ENCODE measurements at regions not wholly inside any gene's neighbourhood (a gene's known extent, or its start where the extent isn't known, plus 50 kb on each side); places are given as distances from the start of the nearest gene placed in this dataset.

GRCh38 chr1:87866416-87866815 lies 537.7 kb downstream of the LMO4 start:
- H2AFZ ChIP-seq (ENCODE audit: low read length), result no peak overlapping the region
- no peaks in the 10 kb centered on the region for H3K27me3 ChIP-seq (ENCODE audit: insufficient read depth, low read length)
- H3K4me2 ChIP-seq (ENCODE audit: insufficient read depth, low read length), result no peak overlapping the region

GRCh38 chr1:87867626-87868025 lies 538.9 kb downstream of the LMO4 start:
- Histone ChIP-seq H3K4me2 (ENCODE audit: insufficient read depth, low read length) (no peak overlapping the region), H3K4me3 (ENCODE audit: insufficient read depth, low read length) (no peak overlapping the region), H2AFZ (ENCODE audit: low read length) (no peak overlapping the region), H3K79me2 (ENCODE audit: insufficient read depth, low read length) (no peaks in the 10 kb centered on the region), H3K4me1 (ENCODE audit: insufficient read depth, low read length) (peaks cover 4% of the 10 kb centered on the region), H3K9me3 (ENCODE audit: low read depth, low read length) (no peaks in the 10 kb centered on the region), H3K36me3 (ENCODE audit: insufficient read depth, low read length) (no peaks in the 10 kb centered on the region), H3K27ac (ENCODE audit: low read depth, low read length) (no peak overlapping the region), H4K20me1 (ENCODE audit: insufficient read depth, low read length) (no peaks in the 10 kb centered on the region), H3K27me3 (ENCODE audit: insufficient read depth, low read length) (no peaks in the 10 kb centered on the region)
- no peak for DNase-seq (ENCODE audit: insufficient read length, low spot score, missing footprints)
- TF ChIP-seq CTCF (IDR thresholded peaks at IDR 0.05; ENCODE audit: extremely low read depth, low read depth, low read length), result no peak

More at GRCh38 chr1:87866416-87866815, 537.7 kb downstream of the LMO4 start:
- Histone ChIP-seq H3K27ac (ENCODE audit: low read depth, low read length) (no peak overlapping the region), H3K9me3 (ENCODE audit: low read depth, low read length) (no peaks in the 10 kb centered on the region), H3K36me3 (ENCODE audit: insufficient read depth, low read length) (no peaks in the 10 kb centered on the region), H3K79me2 (ENCODE audit: insufficient read depth, low read length) (no peaks in the 10 kb centered on the region), H3K4me3 (ENCODE audit: insufficient read depth, low read length) (no peak overlapping the region), H4K20me1 (ENCODE audit: insufficient read depth, low read length) (no peaks in the 10 kb centered on the region), H3K4me1 (ENCODE audit: insufficient read depth, low read length) (peaks cover 4% of the 10 kb centered on the region)
- no peak for DNase-seq (ENCODE audit: insufficient read length, low spot score, missing footprints)
- TF ChIP-seq CTCF (IDR thresholded peaks at IDR 0.05; ENCODE audit: extremely low read depth, low read depth, low read length), result no peak

- TF ChIP-seq CTCF (IDR thresholded peaks at IDR 0.05; ENCODE audit: extremely low read depth, low read depth, low read length), result no peak
- H3K4me3 ChIP-seq (ENCODE audit: insufficient read depth, low read length), result no peak overlapping the region
- no peaks in the 10 kb centered on the region for H3K9me3 ChIP-seq (ENCODE audit: low read depth, low read length)
- H3K4me1 ChIP-seq (ENCODE audit: insufficient read depth, low read length), result peaks cover 4% of the 10 kb centered on the region
- H3K27me3 ChIP-seq (ENCODE audit: insufficient read depth, low read length), result no peaks in the 10 kb centered on the region
- peak overlapping the region; percentile 43 for H3K4me2 ChIP-seq (ENCODE audit: insufficient read depth, low read length)
- peak overlapping the region; percentile 12 for H3K27ac ChIP-seq (ENCODE audit: low read depth, low read length)
- DNase-seq (ENCODE audit: insufficient read length, low spot score, missing footprints), result peak; percentile 58
- no peaks in the 10 kb centered on the region for H3K36me3 ChIP-seq (ENCODE audit: insufficient read depth, low read length)
- no peaks in the 10 kb centered on the region for H3K79me2 ChIP-seq (ENCODE audit: insufficient read depth, low read length)
- H4K20me1 ChIP-seq (ENCODE audit: insufficient read depth, low read length), result no peaks in the 10 kb centered on the region
- H2AFZ ChIP-seq (ENCODE audit: low read length), result peak overlapping the region; percentile 58
Measured at GRCh38 chr1:87869567-87869966, 540.9 kb downstream of the LMO4 start.

GRCh38 chr1:87872189-87872588 lies 543.5 kb downstream of the LMO4 start:
- Histone ChIP-seq H3K9me3 (ENCODE audit: low read depth, low read length) (no peaks in the 10 kb centered on the region), H4K20me1 (ENCODE audit: insufficient read depth, low read length) (no peaks in the 10 kb centered on the region), H3K79me2 (ENCODE audit: insufficient read depth, low read length) (no peaks in the 10 kb centered on the region), H3K27ac (ENCODE audit: low read depth, low read length) (no peak overlapping the region), H3K4me2 (ENCODE audit: insufficient read depth, low read length) (no peak overlapping the region), H2AFZ (ENCODE audit: low read length) (peak overlapping the region; percentile 46), H3K36me3 (ENCODE audit: insufficient read depth, low read length) (no peaks in the 10 kb centered on the region), H3K4me1 (ENCODE audit: insufficient read depth, low read length) (peaks cover 4% of the 10 kb centered on the region), H3K4me3 (ENCODE audit: insufficient read depth, low read length) (no peak overlapping the region), H3K27me3 (ENCODE audit: insufficient read depth, low read length) (no peaks in the 10 kb centered on the region)
- TF ChIP-seq CTCF (IDR thresholded peaks at IDR 0.05; ENCODE audit: extremely low read depth, low read depth, low read length), result no peak
- DNase-seq (ENCODE audit: insufficient read length, low spot score, missing footprints), result no peak

Data from osteoblast (primary cell).